Endothelial cell of umbilical vein (primary cell): ENCODE measurements at regions not wholly inside any gene's neighbourhood (a gene's known extent, or its start where the extent isn't known, plus 50 kb on each side); places are given as distances from the start of the nearest gene placed in this dataset.

ENCODE experiments used
- BruUV-seq: library from RNA; stranded (reverse); fragments of 400-500 nt; replicated peaks from 2 replicates; lab custom pipeline; 2021; lab: Mats Ljungman, UMichigan
- CTCF ChIA-PET: fragments of 300-600, 350-600 bp; sonication (Branson Sonifier 250); formaldehyde crosslinking; loops from one replicate; lab custom pipeline; 2021; ENCODE audit warnings: antibody characterized with exemption, inconsistent platforms; lab: Charles Lee
- POLR2A ChIA-PET: fragments of 300-600, 350-600 bp; sonication (Branson Sonifier 250); formaldehyde crosslinking; loops from one replicate; lab custom pipeline; 2021; ENCODE audit warnings: antibody characterized with exemption, inconsistent platforms; lab: Charles Lee
- DNase-seq: peaks from one replicate; pipeline ENCODE4 v3.0.0-alpha.2; 2011; ENCODE audit warnings: low read depth, low spot score
- FAIRE-seq: peaks from 2 replicates; lab custom pipeline; 2011; peaks lifted over from hg19 to GRCh38; lab: Jason Lieb, UNC
- H2AFZ ChIP-seq: 2 replicates; pipeline ENCODE4 v1.6.0; 2012; ENCODE audit warnings: low read depth, low read length, control low read depth, inconsistent platforms
- H3K27ac ChIP-seq: 2 replicates; pipeline ENCODE4 v1.5.1; 2011; ENCODE audit warnings: low read depth, mild to moderate bottlenecking, control low read depth, low read length, moderate library complexity; ENCODE audit not compliant: insufficient read depth
- H3K27me3 ChIP-seq, 2 experiments: 2 replicates each; pipeline versions ENCODE4 v1.6.0 to v1.6.1; 2011; ENCODE audit warnings: low read length in 2 of 2, mixed read lengths in 1 of 2; ENCODE audit not compliant: control insufficient read depth in 2 of 2, insufficient read depth in 2 of 2
- H3K36me3 ChIP-seq, 2 experiments: 2 replicates in 1 of 2; 3 replicates in 1 of 2; pipeline ENCODE4 v1.5.1; 2011; ENCODE audit warnings: low read length in 2 of 2, mild to moderate bottlenecking in 1 of 2, moderate library complexity in 1 of 2; ENCODE audit not compliant: control insufficient read depth in 2 of 2, insufficient read depth in 2 of 2; ENCODE audit errors: extremely low read depth in 1 of 2
- H3K4me1 ChIP-seq: 3 replicates; pipeline ENCODE4 v1.5.1; 2011; ENCODE audit warnings: mild to moderate bottlenecking, low read length; ENCODE audit not compliant: control insufficient read depth, insufficient read depth; ENCODE audit errors: extremely low read depth
- H3K4me2 ChIP-seq: 2 replicates; pipeline ENCODE4 v1.6.1; 2011; ENCODE audit warnings: low read length, control low read depth, mixed read lengths; ENCODE audit not compliant: insufficient read depth
- H3K4me3 ChIP-seq, 3 experiments: fragments of 200-600 bp in 1 of 3; sonication (generic), shearing (Covaris generic) in 1 of 3; replicated peaks in 1 of 3; 2 replicates each; pipeline ENCODE4 v1.5.1; 2011 to 2016; ENCODE audit warnings: control low read depth in 3 of 3, low read length in 3 of 3, mild to moderate bottlenecking in 2 of 3, inconsistent platforms in 1 of 3, low read depth in 1 of 3, moderate library complexity in 1 of 3; ENCODE audit not compliant: insufficient read depth in 1 of 3
- H3K79me2 ChIP-seq: 2 replicates; pipeline ENCODE4 v1.6.0; 2012; ENCODE audit warnings: low read length, inconsistent platforms; ENCODE audit not compliant: control insufficient read depth, insufficient read depth
- H3K9ac ChIP-seq: replicated peaks from 2 replicates; pipeline ENCODE3; 2011; ENCODE audit warnings: low read length, control low read depth; ENCODE audit not compliant: insufficient read depth; ENCODE audit errors: extremely low read depth
- H3K9me1 ChIP-seq: replicated peaks from 3 replicates; pipeline ENCODE4 v1.6.0; 2011; ENCODE audit warnings: mild to moderate bottlenecking, low read length; ENCODE audit not compliant: control insufficient read depth, insufficient read depth; ENCODE audit errors: extremely low read depth
- H3K9me3 ChIP-seq: replicated peaks from 2 replicates; pipeline ENCODE4 v1.5.1; 2012; ENCODE audit warnings: low read length, inconsistent platforms; ENCODE audit not compliant: control insufficient read depth, insufficient read depth
- H4K20me1 ChIP-seq: replicated peaks from 2 replicates; pipeline ENCODE3; 2011; ENCODE audit warnings: mild to moderate bottlenecking, low read length; ENCODE audit not compliant: control insufficient read depth, insufficient read depth; ENCODE audit errors: extremely low read depth
- EZH2 ChIP-seq: IDR thresholded peaks from 2 replicates; pipeline ENCODE4 v1.6.1; 2012; ENCODE audit warnings: borderline replicate concordance, low read depth, mild to moderate bottlenecking, moderate library complexity, low read length, inconsistent platforms; ENCODE audit not compliant: severe bottlenecking
- FOS ChIP-seq: IDR thresholded peaks from 2 replicates; pipeline ENCODE4 v1.6.1; 2011; ENCODE audit warnings: mild to moderate bottlenecking, low read length, moderate library complexity, borderline replicate concordance; ENCODE audit not compliant: insufficient read depth
- GATA2 ChIP-seq: IDR thresholded peaks from 2 replicates; pipeline ENCODE4 v1.7.0; 2011; ENCODE audit warnings: low read depth, mild to moderate bottlenecking, moderate library complexity, mixed read lengths, low read length; ENCODE audit not compliant: insufficient read length, insufficient read depth
- JUN ChIP-seq: IDR thresholded peaks from 2 replicates; pipeline ENCODE4 v1.6.1; 2011; ENCODE audit warnings: borderline replicate concordance, low read depth; ENCODE audit not compliant: insufficient read length, insufficient read depth
- MYC ChIP-seq: IDR thresholded peaks from one replicate; pipeline ENCODE4 v1.6.1; 2011; ENCODE audit warnings: mild to moderate bottlenecking, low read depth, low read length
- POLR2A ChIP-seq: IDR thresholded peaks from 2 replicates; pipeline ENCODE4 v1.6.1; 2012; ENCODE audit warnings: low read depth, mild to moderate bottlenecking, control low read depth, low read length
- POLR2AphosphoS5 ChIP-seq: IDR thresholded peaks from 2 replicates; pipeline ENCODE4 v1.6.1; 2012; ENCODE audit warnings: low read depth, mild to moderate bottlenecking, control low read depth, low read length, moderate library complexity; ENCODE audit not compliant: insufficient read depth
- dilution Hi-C: fragments of 300-500 bp; cut with MboI; formaldehyde crosslinking; loops from one replicate; pipeline ENCODE4 v1.15.0; 2019; ENCODE audit warnings: low sequenced_read_pairs; ENCODE audit not compliant: extremely low pct_ligation_motif_present
- intact Hi-C: fragments of 100-400 bp; cut with micrococcal nuclease; formaldehyde crosslinking; loops from one replicate; pipeline ENCODE4 v1.10.0; 2022
- TF ChIP-seq, protein P1 (sequence below): IDR thresholded peaks from 2 replicates; pipeline ENCODE4 v1.6.1; 2011; ENCODE audit not compliant: insufficient read depth, insufficient read length
- TF ChIP-seq, protein P2 (sequence below), 2 donors: IDR thresholded peaks; 1 replicate in 1 of 2; 2 replicates in 1 of 2; pipeline ENCODE4 v1.5.1; 2011; ENCODE audit warnings: low read length in 2 of 2, mild to moderate bottlenecking in 2 of 2, moderate library complexity in 2 of 2, control low read depth in 1 of 2, inconsistent platforms in 1 of 2, low read depth in 1 of 2; ENCODE audit not compliant: insufficient read depth in 1 of 2; ENCODE audit errors: extremely low read depth in 1 of 2

DNA sequence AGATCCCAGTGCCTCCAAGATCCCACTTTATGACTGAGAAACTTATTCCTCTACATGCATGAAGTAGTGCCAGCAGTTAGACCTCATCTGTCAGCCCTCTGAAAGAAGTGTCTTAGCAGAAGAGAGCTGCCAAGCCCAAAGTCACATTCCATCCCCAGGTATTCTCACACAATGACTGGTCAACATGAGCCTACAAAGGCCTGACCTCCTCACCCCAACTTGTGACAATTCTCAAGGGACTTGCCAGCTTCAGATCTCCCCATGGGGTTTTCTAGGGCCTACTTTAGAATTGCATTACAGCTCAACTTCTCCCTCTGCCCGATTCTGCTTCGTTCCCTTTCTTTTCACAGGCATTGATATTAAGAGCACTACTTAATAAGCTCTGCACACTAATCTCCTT, 393.8 kb upstream of the SLC30A5 start:
- CTCF ChIA-PET = no interaction called here
- dilution Hi-C loops = no loop called here

DNA sequence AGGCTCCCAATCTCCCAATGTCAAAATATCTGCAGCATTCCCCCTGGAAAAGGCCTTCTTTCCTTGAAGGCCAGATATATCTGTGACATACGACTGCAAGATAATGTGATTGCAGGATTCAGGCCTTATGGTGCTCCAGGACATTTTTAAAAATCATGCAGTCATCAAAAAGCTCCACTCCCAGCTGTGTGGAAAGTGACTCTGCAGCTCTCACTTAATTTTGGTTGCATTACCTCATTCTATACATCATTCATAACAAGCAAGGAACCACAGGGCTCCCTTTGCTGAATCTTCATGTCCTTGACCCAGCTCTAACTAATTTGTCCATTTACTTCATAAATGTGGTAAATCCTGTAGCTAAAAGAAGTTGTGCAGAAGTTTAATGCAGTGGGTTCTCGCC, 386.2 kb upstream of the SLC30A5 start:
- Histone ChIP-seq H3K9me1 (no peaks in the 10 kb centered on the region), H3K9me3 (no peaks in the 10 kb centered on the region), H3K9ac (no peak overlapping the region), H3K4me1 (no peaks in the 10 kb centered on the region), H3K4me3 (no peak overlapping the region), H3K27me3 (no peaks in the 10 kb centered on the region), H3K79me2 (no peaks in the 10 kb centered on the region), H3K4me2 (no peak overlapping the region), H4K20me1 (no peaks in the 10 kb centered on the region), H3K27ac (no peak overlapping the region), H2AFZ (no peak overlapping the region), H3K36me3 (no peaks in the 10 kb centered on the region)
- CTCF ChIA-PET = no interaction called here
- DNase-seq (no peak), FAIRE-seq (no peak)
- TF ChIP-seq EZH2 = no peak
- TF ChIP-seq, protein P1, sequence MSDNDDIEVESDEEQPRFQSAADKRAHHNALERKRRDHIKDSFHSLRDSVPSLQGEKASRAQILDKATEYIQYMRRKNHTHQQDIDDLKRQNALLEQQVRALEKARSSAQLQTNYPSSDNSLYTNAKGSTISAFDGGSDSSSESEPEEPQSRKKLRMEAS = no peak
- TF ChIP-seq, protein P2, sequence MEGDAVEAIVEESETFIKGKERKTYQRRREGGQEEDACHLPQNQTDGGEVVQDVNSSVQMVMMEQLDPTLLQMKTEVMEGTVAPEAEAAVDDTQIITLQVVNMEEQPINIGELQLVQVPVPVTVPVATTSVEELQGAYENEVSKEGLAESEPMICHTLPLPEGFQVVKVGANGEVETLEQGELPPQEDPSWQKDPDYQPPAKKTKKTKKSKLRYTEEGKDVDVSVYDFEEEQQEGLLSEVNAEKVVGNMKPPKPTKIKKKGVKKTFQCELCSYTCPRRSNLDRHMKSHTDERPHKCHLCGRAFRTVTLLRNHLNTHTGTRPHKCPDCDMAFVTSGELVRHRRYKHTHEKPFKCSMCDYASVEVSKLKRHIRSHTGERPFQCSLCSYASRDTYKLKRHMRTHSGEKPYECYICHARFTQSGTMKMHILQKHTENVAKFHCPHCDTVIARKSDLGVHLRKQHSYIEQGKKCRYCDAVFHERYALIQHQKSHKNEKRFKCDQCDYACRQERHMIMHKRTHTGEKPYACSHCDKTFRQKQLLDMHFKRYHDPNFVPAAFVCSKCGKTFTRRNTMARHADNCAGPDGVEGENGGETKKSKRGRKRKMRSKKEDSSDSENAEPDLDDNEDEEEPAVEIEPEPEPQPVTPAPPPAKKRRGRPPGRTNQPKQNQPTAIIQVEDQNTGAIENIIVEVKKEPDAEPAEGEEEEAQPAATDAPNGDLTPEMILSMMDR (IDR thresholded peaks at IDR 0.05; ENCODE audit: extremely low read depth in 1 of 2, insufficient read depth in 1 of 2, low read depth in 1 of 2, low read length in 2 of 2) = no peak
- no peak for TF ChIP-seq MYC
- no peak for TF ChIP-seq GATA2
- no peak for TF ChIP-seq JUN
- no peak for TF ChIP-seq FOS
- no peak for TF ChIP-seq POLR2AphosphoS5
- no peak for TF ChIP-seq POLR2A
- dilution Hi-C loops = no loop called here
- BruUV-seq = no TSS peak
- intact Hi-C loops = no loop called here
- POLR2A ChIA-PET = no interaction called here

More for the DNA sequence above, 393.8 kb upstream of the SLC30A5 start:
- Histone ChIP-seq H3K9me1 (no peaks in the 10 kb centered on the region), H3K4me1 (no peaks in the 10 kb centered on the region), H3K9me3 (no peaks in the 10 kb centered on the region), H4K20me1 (no peaks in the 10 kb centered on the region), H3K27ac (no peak overlapping the region), H3K9ac (no peak overlapping the region), H3K36me3 (no peaks in the 10 kb centered on the region), H3K27me3 (no peaks in the 10 kb centered on the region), H3K4me2 (no peak overlapping the region), H3K4me3 (no peak overlapping the region), H3K79me2 (no peaks in the 10 kb centered on the region), H2AFZ (no peak overlapping the region)
- DNase-seq (no peak), FAIRE-seq (no peak)
- POLR2A ChIA-PET = no interaction called here
- intact Hi-C loops = no loop called here
- BruUV-seq = no TSS peak
- no peak for TF ChIP-seq EZH2
- TF ChIP-seq POLR2AphosphoS5 = no peak
- no peak for TF ChIP-seq POLR2A
- TF ChIP-seq, protein P1 = no peak
- TF ChIP-seq JUN = no peak
- TF ChIP-seq GATA2 = no peak
- no peak for TF ChIP-seq MYC
- TF ChIP-seq FOS = no peak
